Fibroblast of the conjunctiva (primary cell): ENCODE measurements at regions not wholly inside any gene's neighbourhood (a gene's known extent, or its start where the extent isn't known, plus 50 kb on each side); places are given as distances from the start of the nearest gene placed in this dataset.

Source experiments
- DNase-seq: peaks from one replicate; pipeline ENCODE4 v3.0.0-alpha.2; 2010; ENCODE audit warnings: low read depth

- DNase-seq = no peak
These were observed 492.9 kb upstream of the TBX3 start for GRCh38 chr12:115176741-115177400.

- no peak for DNase-seq
These were observed 490.9 kb upstream of the TBX3 start for GRCh38 chr12:115174920-115175319.

GRCh38 chr12:115172521-115172920 lies 488.5 kb upstream of the TBX3 start:
- no peak for DNase-seq

- no peak for DNase-seq
These were observed 486.0 kb upstream of the TBX3 start for GRCh38 chr12:115169981-115170380.

- DNase-seq = no peak
These were observed 482.8 kb upstream of the TBX3 start for GRCh38 chr12:115166698-115167315.

GRCh38 chr12:115163710-115164109 lies 479.7 kb upstream of the TBX3 start:
- no peak for DNase-seq

- DNase-seq = no peak
These were observed 476.5 kb upstream of the TBX3 start for GRCh38 chr12:115160271-115161128.

- DNase-seq = no peak
These were observed 474.8 kb upstream of the TBX3 start for GRCh38 chr12:115158816-115159215.

GRCh38 chr12:115155665-115156645 lies 472.0 kb upstream of the TBX3 start:
- no peak for DNase-seq

- peak; percentile 67 for DNase-seq
These were observed 465.9 kb upstream of the TBX3 start for GRCh38 chr12:115149685-115150378.

- DNase-seq = no peak
These were observed 465.3 kb upstream of the TBX3 start for GRCh38 chr12:115149279-115149678.

GRCh38 chr12:115147916-115148315 lies 463.9 kb upstream of the TBX3 start:
- no peak for DNase-seq

- no peak for DNase-seq
These were observed 462.5 kb upstream of the TBX3 start for GRCh38 chr12:115146453-115146852.

- DNase-seq = no peak
These were observed 460.4 kb upstream of the TBX3 start for GRCh38 chr12:115144425-115144824.

- DNase-seq = no peak
These were observed 457.1 kb upstream of the TBX3 start for GRCh38 chr12:115140981-115141655.

- DNase-seq = no peak
These were observed 454.0 kb upstream of the TBX3 start for GRCh38 chr12:115137812-115138521.

- DNase-seq = no peak
These were observed 451.8 kb upstream of the TBX3 start for GRCh38 chr12:115135800-115136211.

GRCh38 chr12:115134298-115134697 lies 450.3 kb upstream of the TBX3 start:
- no peak for DNase-seq

- DNase-seq = no peak
These were observed 448.9 kb upstream of the TBX3 start for GRCh38 chr12:115132905-115133304.

GRCh38 chr12:115132145-115132544 lies 448.2 kb upstream of the TBX3 start:
- DNase-seq = no peak
